HG02943 (cell line): ENCODE measurements at regions not wholly inside any gene's neighbourhood (a gene's known extent, or its start where the extent isn't known, plus 50 kb on each side); places are given as distances from the start of the nearest gene placed in this dataset.
"Not testable (repeated sequence)": the region's sequence is repeated elsewhere in the genome, so short reads cannot be mapped to it uniquely, and the experiment has no call there.

Experiments used
- ATAC-seq: cut with Tn5 transposase; IDR thresholded peaks from one replicate; pipeline ENCODE4 v1.9.1; 2021; ENCODE audit warnings: mild to moderate bottlenecking, low read depth, moderate library complexity; ENCODE audit not compliant: unreplicated experiment

DNA sequence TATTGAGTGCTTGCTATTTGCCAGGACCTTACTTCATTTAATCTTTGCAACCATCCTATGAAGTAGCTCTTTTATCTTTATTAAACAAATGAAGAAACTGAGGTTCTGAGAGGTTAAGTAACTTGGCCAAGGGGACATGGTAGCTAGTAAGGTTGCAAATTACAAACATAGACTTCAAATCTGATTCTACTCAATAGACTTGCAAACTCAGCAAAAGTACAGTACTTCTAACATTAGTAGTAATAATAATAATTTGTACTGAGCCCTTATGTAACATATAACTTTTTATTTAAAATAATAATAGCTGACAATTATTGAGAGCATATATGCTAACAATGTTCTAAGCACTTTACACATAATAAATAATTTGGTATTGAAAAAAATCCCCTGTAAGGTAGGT, 255.7 kb upstream of the ATP5MC3 start:
- ATAC-seq: no peak

DNA sequence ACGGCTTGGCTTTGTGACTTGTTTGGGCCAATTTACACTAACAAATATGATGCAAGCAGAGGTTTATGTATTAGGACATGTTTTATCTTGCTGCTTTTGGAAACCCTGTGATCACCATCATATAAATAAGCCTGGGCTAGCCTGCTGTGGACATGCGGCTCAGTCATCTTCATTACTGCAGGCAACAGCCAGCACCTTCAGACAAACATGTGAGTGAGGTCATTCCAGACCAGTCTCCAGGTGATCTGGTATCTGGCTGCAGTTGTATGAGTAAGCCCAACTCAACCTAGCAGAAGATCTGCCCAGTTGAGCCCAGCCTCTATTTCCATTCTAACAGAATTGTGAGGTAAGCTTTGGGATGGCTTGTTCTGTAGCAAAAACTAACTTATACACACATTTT, 254.6 kb upstream of the ATP5MC3 start:
- ATAC-seq: no peak

DNA sequence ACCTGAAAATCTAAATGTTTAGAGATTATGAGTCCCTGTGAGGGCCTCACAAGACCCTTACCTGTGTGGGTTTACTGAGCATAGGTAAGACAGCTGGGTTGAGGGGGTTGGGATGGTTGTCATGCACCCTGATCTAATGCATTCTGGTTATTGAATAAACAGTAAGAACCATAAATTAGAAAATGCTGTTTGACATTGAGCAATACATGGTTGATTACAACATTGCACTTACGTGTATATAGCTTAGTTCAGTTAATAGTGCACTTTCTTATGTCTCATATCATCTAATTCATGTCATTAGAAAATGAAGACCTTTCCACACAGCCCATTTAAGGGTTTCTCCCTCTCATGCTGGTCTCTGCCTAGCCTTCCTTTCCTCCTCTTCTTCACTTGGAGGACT, 253.5 kb upstream of the ATP5MC3 start:
- no peak for ATAC-seq

DNA sequence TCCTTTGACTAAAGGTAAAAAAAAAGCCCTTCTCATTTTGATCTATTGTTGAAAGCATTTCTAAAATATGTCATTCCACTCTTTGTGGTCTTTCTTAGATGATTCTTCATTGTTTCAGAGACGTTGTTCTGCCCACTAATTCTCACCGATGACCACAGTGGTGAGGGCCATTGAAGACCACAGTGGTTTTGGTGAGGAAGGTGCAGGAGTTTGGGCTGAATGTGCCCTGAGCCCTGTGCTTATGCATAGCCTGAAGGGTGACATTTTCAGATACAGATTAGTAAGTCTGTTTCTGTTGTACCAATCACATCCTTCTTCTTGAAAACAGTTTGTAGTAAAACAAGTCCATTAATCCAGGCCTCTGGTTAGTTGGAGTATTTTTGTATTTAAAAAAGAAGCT, 251.3 kb upstream of the ATP5MC3 start:
- ATAC-seq: no peak

DNA sequence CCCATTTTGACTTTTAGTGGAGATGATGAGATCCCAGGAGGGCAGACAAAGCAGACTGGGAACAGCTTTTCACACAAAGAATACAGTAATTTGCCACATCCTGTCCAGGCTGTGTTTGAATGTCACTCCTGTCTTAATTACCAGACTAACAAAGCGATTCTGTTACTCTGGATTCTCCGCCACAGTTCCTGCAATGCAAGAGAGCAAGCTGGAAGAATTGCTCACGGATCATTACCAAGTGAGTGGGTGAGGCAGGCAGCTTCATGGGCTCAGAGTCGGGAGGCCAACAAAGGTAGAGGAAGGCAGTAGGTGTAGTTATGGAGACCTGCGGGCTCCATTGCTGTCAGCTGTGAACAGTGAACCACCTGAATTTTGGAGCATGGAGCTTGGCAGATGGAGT, 250.5 kb upstream of the ATP5MC3 start:
- no peak for ATAC-seq

DNA sequence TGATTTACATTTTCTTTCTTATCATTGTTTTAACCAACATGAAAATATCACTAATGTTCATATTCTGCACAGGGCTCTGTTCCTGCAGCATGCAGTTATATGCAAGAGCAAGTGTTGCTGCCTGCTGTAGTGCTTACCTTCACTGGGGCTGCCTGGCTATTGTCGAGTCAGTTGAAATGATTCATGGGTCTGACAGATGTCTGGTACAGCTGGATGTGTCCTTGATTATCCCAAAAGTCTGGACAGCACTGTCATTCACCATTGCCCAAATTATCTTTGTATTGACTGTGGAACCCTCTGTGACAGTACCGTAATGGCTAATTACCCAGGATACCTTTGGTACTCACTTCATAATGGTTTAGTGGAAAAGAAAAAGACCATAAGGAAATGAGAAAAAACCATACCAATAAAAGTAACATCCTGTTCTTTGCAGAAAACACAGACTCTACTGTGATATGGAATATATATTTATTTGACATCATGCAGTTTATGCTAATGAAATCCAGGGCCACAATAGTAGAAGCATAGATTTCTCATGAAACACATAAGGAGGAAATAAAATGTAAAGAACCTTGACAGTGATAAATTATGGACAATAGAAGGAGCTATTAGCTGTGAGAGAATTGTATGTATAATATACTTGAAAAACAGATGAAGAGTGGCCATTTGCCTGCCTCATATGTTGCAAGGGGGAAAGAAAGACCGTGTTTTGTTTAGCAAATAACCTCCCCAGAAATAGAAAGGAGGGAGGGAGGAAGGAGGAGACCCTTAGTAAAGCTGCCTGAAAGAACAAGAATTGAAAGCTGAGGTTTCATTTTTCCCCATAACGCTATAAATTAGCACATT, 249.8 kb upstream of the ATP5MC3 start:
- ATAC-seq: no peak

DNA sequence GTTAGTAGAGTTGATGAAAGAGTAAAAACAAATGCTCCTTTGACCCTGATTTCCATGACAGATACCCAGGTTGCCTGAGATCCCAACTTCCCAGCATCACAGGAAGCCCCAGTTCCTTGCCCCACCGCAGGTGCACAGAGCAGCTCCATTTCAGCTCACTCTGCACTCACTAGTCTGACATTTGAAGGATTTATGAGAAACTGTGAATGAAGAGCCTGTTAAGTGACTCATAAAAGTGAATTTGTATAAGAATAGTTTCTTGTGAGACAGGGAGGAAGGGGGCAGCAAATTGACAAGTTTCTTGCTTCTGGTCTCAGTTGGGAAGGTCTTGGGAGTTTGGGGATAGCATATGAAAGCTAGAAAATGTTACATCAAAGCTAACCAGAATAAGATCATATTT, 248.7 kb upstream of the ATP5MC3 start:
- no peak for ATAC-seq

DNA sequence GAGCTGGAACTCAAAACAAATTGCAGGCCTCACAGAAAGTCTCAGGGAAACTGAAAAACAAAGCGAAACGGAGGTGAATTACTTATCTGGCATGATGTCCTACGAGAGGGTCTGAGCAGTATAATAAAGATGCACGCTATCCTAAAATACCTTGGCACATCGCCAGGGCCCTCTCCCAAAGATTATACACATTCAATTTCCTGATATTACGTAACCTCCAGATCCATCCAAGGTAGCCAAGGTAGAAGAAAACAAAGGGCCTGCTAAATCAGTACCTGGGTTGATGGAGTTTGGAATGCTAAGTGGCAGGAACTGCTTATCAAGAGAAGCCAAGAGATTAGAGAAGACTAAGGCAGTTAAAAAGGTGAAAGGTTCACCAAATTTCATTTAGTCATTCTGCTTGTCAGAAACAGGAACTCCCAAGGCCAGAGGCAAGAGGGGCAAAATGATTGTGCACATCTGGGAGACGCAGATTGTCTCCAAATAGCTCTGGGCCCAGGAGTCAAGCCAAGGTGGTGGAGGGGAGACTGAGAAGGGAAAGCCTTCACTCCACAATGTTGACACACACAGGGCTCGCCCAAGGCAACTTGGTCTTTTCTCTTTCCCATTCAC, 236.8 kb upstream of the ATP5MC3 start:
- ATAC-seq: no peak

DNA sequence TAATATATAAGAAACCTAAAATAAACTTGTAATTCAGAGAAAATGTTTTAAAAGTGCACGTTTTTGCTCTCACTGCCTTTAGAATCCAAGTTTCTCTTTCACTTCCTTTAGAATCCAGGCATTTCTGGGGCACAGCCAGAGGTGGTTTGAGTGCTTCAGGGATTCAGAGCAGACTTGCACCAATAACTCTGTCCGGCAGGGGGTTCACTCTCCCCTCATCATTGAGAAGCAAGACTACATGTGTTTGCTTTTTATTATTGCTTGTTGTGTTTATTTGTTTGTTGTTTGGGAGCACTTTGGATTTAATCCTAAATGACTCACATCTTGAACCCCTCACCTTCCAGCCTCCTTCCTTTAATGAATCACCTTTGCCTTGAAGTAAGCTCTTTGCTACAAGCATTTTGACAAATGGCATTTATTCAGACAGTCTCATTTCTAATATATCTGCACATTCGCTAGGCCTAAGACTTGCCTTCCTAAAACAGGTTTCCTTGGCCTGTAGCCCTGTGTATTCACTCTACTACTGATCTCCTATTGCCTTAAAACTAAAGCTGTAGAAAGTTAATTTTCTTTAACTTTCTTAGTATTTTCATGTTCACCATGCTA, 233.5 kb upstream of the ATP5MC3 start:
- ATAC-seq: no peak

DNA sequence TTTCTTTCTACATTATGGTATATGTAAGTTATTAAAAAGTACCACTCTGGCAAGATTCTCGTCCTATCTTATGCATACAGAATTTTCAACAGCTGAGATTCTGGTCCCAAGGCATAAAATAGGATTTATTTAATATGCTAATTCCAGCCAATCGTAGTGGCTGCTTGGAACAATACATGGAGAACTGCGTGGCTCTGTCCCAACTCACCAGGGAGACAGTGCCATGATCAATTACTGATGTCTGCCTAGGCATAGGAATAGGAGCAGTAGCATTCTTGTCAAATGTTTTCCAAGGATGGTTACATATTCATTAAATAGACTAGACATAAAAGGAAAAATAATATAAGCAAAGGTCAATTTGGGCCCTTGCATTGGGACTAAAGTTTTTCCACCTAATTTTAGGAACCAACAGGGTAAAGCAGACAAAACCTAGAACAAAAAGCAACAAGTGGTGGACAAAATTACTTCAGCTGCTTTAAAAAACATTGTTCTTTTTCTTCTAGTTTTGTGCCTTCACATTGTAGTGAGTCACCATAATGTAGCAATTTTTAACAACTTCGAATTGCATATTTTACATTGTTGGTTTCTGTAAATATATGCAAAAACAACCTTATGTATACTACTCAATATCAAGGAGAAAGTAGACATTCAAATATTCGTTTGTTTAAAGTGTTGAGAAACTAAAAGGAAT, 232.8 kb upstream of the ATP5MC3 start:
- no peak for ATAC-seq

DNA sequence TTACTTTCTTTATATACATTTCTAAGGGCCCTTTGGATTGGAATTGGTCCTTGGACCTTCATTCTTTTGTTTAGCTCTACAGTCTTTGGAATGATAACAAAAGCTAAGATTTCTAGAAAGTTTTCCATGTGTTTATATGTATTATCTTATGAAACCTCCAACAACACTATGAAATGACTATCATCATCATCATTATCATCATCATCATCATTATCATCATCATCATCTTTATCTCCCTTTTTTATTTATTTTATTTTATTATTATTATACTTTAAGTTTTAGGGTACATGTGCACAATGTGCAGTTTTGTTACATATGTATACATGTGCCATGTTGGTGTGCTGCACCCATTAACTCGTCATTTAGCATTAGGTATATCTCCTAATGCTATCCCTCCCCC, 229.4 kb upstream of the ATP5MC3 start:
- ATAC-seq: not testable (repeated sequence)

DNA sequence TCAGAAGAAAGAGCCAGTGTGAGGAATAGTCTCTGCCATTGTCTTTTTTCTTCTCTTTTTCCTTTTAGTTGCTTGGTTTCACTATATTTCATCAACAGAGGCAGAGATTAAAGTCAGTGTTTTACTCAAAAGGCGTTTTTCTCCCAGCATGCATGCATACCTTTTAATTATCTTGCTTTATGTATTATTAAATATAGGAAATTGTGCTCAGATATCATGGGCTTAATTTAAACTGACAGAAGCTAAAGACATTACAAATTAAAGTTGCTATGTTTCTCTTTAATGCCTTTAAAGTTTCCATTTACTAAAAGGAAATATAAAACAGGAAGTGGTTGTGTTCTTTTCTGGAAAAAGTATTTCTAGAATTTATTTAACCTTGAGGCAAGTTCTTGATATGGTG, 223.3 kb upstream of the ATP5MC3 start:
- ATAC-seq: no peak

DNA sequence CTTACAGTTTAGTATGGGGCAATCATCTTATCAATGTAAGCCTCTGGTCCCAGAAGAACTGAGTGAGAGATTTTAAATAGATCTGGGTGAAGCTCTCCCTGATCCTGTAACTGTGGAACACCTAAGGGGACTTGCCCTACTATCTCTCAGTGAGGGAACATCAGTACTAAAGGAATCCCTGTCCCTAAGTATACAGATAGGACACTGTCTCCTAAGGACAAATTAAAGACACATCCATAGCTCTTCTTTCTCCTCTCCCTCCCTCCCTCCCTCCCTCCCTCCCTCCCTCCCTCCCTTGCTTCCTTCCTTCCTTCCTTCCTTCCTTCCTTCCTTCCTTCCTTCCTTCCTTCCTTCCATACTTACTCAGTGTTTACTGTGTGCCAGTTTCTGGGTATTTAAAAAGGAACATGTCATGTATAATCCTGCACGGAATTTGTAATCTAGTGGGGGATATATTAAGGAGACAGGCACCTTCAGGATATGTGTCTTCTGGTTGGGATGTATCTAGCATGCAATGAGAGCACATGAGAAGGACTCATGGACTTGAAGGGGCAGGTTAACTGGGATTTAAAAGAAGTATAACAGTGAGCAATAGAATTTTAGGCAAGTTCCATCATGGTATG, 222.2 kb upstream of the ATP5MC3 start:
- ATAC-seq: no peak

DNA sequence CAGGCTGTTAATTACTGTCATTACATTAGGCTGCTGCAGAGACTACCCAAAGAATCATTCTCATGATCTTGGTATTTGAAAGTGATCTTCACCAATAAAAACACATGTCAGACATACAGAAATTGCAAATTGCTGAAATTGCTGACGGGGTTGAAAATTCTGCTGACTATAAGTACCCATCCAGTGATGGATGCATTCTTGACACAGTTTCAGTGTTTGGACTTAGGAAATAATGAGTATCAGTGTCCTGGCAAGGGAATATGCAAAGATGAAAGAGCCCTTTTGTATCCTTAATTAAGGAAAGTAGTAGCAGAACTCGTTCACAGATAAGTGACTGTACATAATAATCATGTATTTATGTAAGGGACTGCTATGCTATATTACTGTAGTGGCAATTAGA, 221.1 kb upstream of the ATP5MC3 start:
- ATAC-seq: no peak

DNA sequence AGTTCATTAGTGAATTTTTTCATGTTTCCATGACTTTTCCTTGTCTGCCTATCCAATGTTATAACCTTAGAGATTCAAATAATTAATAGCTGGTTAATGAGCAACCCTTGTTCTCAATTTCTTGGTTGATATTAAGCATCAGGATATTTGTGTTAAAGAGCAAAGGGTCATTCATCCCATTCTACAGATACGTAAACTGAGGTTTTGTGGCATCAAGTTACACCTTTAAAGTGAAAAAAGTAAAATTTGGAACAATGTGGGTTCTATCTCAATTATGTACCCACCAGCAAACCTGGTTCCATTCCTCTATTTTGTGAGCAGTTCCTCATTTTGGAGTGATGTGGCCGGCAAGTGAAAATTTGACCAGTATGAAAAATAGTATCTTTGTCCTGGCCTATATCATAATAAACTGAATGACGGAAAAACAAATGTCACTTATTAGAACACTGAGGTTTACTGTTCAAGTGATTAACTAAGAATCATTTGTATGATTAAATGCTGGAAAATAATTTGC, 220.5 kb upstream of the ATP5MC3 start:
- ATAC-seq: no peak

DNA sequence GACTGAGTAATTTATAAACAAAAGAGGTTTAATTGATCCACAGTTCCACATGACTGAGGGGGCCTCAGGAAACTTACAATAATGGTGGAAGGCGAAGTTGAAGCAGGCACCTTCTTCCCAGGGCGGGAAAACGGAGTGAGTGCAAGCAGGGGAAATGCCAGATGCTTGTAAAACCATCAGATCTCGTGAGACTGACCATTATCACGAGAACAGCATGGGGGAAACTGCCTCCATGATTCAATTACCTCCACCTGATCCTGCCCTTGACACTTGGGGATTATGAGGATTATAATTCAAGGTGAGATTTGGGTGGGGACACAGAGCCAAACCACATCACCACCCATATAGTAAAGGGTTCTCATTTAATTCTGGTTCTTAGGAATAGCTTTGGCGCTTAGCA, 219.5 kb upstream of the ATP5MC3 start:
- ATAC-seq: no peak

DNA sequence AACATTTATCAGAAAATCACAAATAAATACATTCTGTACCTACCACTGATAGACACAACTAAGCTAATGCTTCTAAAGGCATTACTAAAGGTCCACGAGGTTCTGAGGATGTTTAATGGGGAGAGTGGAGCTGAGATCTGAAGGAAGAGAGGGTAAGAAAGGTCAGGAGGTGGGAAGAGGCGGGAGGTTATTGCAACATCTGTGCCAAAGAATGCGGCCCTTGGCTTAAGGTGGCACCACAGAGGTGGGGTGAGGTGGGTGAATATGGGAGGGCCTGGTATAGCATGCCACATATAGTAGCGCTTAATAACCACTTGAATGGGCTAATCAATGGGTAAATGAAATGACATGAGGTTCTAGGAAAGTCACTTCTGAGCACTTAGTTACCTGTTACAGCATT, 217.8 kb upstream of the ATP5MC3 start:
- no peak for ATAC-seq

DNA sequence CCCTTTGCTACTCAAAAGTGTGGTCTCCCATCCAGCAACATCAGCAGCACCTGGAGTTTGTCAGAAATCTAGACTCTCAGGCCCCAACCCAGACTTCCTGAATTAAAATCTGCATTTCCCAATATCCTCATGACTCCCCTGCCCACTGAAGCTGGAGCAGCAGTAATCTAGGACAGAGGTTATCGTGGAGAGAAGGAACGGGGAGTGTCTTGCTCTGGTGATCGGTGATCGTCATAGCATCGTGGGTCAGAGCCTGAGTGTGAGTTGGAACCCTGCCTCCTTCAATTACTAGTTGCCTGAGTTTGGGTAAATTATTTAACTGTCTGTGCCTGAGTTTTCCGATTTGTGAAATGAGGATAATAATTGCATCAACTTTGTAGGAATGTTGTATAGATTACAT, 217.3 kb upstream of the ATP5MC3 start:
- no peak for ATAC-seq

DNA sequence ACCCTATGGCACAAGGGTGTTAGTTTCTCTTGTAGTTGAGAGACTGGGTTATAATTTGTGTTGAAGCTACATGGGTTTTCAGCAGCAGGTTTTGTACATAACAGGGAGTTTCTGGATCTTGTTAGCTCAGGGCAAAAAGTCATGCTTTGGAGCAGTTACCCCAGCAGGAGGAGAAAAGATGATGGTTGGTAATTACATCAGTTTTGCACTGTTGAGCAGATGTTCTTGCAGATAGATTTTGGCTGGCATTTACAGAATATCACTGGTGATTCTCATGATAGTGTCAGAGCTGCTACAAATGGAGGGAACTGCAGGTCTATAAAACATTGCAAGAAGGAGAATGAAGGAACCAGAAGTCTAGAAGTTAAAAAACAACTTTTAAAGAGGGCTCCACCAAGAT, 215.2 kb upstream of the ATP5MC3 start:
- ATAC-seq: no peak

DNA sequence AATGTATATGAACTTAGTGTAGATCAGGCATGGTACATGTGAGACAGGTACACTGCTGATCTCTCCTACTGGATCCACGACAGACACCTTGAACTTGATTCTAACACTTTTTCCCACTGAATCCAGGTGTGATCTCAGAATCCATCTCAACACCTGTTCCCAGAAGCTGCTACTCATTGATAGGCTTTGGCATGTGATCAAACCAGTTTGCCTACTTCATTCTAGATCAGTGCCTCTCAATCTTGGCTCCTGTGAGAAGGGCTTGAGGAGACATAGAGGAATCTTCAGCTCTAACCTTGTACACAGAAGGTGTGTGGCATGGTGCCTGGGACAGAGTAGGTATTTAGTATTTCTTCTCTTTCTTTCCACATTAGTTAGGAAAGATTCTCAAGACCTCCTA, 212.3 kb upstream of the ATP5MC3 start:
- ATAC-seq: no peak

DNA sequence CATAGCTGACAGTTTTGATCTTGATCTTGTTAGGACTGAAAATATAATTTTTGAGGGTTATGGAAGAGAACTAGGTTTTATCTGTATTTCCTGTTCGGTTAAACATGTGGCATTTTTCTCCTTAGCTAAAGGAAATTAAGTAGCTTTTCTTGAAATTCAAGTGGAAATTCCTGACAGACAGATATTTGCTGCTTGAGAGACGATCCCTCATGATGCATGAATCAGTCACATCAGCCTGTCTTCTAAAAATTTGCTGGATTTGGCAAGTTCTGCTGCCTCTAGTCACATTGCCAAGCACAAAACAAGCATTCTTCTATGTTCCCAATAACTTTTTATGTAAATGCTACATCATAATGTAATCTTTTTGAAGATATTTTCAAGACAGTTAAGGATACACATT, 201.8 kb upstream of the ATP5MC3 start:
- ATAC-seq: no peak
